HepG2 (cell line): ENCODE measurements at regions not wholly inside any gene's neighbourhood (a gene's known extent, or its start where the extent isn't known, plus 50 kb on each side); places are given as distances from the start of the nearest gene placed in this dataset.
A peak's percentile ranks its signal among the peaks of the same experiment; 100 is the strongest.

Experiments
- ATAC-seq: fragments of 200-7000 bp; cut with Tn5 transposase; 3 replicates; pipeline ENCODE4 v1.9.1; 2020; ENCODE audit warnings: mild to moderate bottlenecking, moderate library complexity
- BruUV-seq: library from RNA; stranded (reverse); fragments of 400-500 nt; replicated peaks from 2 replicates; lab custom pipeline; 2021; lab: Mats Ljungman, UMichigan
- CTCF ChIA-PET: fragments of 300-600 bp; formaldehyde crosslinking; extraction: SDS; loops from one replicate; lab custom pipeline; 2021; ENCODE audit warnings: low total read pairs, inconsistent platforms, low intra/inter-chr PET ratio; lab: Yijun Ruan, JAX
- POLR2A ChIA-PET: fragments of 350-600 bp; sonication (Branson Sonifier 250); formaldehyde crosslinking; loops from one replicate; lab custom pipeline; 2020; ENCODE audit warnings: antibody characterized with exemption, inconsistent platforms; lab: Yijun Ruan, JAX
- DNase-seq: peaks from one replicate; pipeline ENCODE4 v3.0.0-alpha.2; 2015; ENCODE audit warnings: low spot score
- FAIRE-seq: peaks from 3 replicates; lab custom pipeline; 2011; peaks lifted over from hg19 to GRCh38; lab: Jason Lieb, UNC
- H2AFZ ChIP-seq: one replicate; pipeline ENCODE4 v1.6.1; 2011; ENCODE audit warnings: low read length, inconsistent platforms
- H3K27ac ChIP-seq: fragments of 300-600 bp; 3 replicates; pipeline ENCODE4 v1.8.0; 2011; ENCODE audit warnings: mixed run types, mild to moderate bottlenecking, mixed read lengths, low read length, inconsistent platforms; ENCODE audit not compliant: insufficient read depth; ENCODE audit errors: extremely low read length
- H3K27me3 ChIP-seq, 2 experiments: fragments of 200-600 bp in 1 of 2; 2 replicates in 1 of 2; 3 replicates in 1 of 2; pipeline versions ENCODE4 v1.6.0 to v1.8.0; 2011; ENCODE audit warnings: low read length in 2 of 2, mild to moderate bottlenecking in 2 of 2, moderate library complexity in 2 of 2, inconsistent platforms in 1 of 2; ENCODE audit not compliant: insufficient read depth in 2 of 2, control insufficient read depth in 1 of 2
- H3K36me3 ChIP-seq, 2 experiments: fragments of 200-600 bp in 1 of 2; replicated peaks in 1 of 2; 2 replicates in 1 of 2; 3 replicates in 1 of 2; pipeline versions ENCODE4 v1.5.1 to v1.8.0; 2011; ENCODE audit warnings: low read length in 2 of 2, inconsistent platforms in 1 of 2; ENCODE audit not compliant: insufficient read depth in 2 of 2, control insufficient read depth in 1 of 2
- H3K4me1 ChIP-seq: 2 replicates; pipeline ENCODE4 v1.5.1; 2012; ENCODE audit warnings: low read length, inconsistent platforms; ENCODE audit not compliant: insufficient read depth
- H3K4me2 ChIP-seq: 2 replicates; pipeline ENCODE4 v1.6.0; 2011; ENCODE audit warnings: low read depth, low read length, inconsistent platforms
- H3K4me3 ChIP-seq, 3 experiments: fragments of 200-600 bp in 1 of 3; sonication (generic), shearing (Covaris generic) in 1 of 3; replicated peaks in 1 of 3; 2 replicates each; pipeline ENCODE4 v1.5.1; 2011 to 2016; ENCODE audit warnings: low read length in 3 of 3, inconsistent platforms in 2 of 3, low read depth in 2 of 3, mild to moderate bottlenecking in 2 of 3, control low read depth in 1 of 3, mixed read lengths in 1 of 3; ENCODE audit not compliant: insufficient read depth in 1 of 3
- H3K79me2 ChIP-seq: one replicate; pipeline ENCODE4 v1.6.1; 2011; ENCODE audit warnings: low read length, inconsistent platforms; ENCODE audit not compliant: insufficient read depth
- H3K9ac ChIP-seq: 2 replicates; pipeline ENCODE4 v1.6.0; 2011; ENCODE audit warnings: mild to moderate bottlenecking, low read depth, low read length, inconsistent platforms; ENCODE audit not compliant: insufficient read depth
- H3K9me3 ChIP-seq: 2 replicates; pipeline ENCODE4 v1.5.1; 2012; ENCODE audit warnings: mild to moderate bottlenecking, low read length
- H4K20me1 ChIP-seq: 2 replicates; pipeline ENCODE4 v1.6.0; 2011; ENCODE audit warnings: inconsistent platforms, mild to moderate bottlenecking, low read length, moderate library complexity; ENCODE audit not compliant: insufficient read depth
- BORCS8-MEF2B ChIP-seq: sonication (generic); formaldehyde crosslinking; IDR thresholded peaks from 2 replicates; pipeline ENCODE4 v1.8.0; 2022; ENCODE audit warnings: mild to moderate bottlenecking, missing genetic modification reagents
- FOXP1 ChIP-seq, 2 experiments: fragments of 450-650 bp in 1 of 2; IDR thresholded peaks; 2 replicates each; pipeline ENCODE4 v1.6.1; 2017 to 2018; ENCODE audit warnings: antibody characterized with exemption in 1 of 2
- GATAD2A ChIP-seq: IDR thresholded peaks from 2 replicates; pipeline ENCODE4 v1.6.1; 2016
- GMEB2 ChIP-seq: IDR thresholded peaks from 2 replicates; pipeline ENCODE4 v1.6.1; 2016; ENCODE audit warnings: missing biosample characterization, missing genetic modification reagents, low read depth
- HNF1A ChIP-seq, 2 experiments: sonication (generic) in 1 of 2; formaldehyde crosslinking in 1 of 2; IDR thresholded peaks; 2 replicates each; pipeline versions ENCODE4 v1.4.0 to v1.6.1; 2016 to 2020; ENCODE audit warnings: borderline replicate concordance in 1 of 2, low read depth in 1 of 2, mild to moderate bottlenecking in 1 of 2, missing genetic modification reagents in 1 of 2
- ISL2 ChIP-seq: sonication (generic); formaldehyde crosslinking; IDR thresholded peaks from 2 replicates; pipeline ENCODE4 v1.5.0; 2020; ENCODE audit warnings: missing genetic modification reagents
- NR2F6 ChIP-seq, 2 experiments: IDR thresholded peaks; 2 replicates each; pipeline ENCODE4 v1.6.1; 2016; ENCODE audit warnings: antibody characterized with exemption in 1 of 2, mild to moderate bottlenecking in 1 of 2
- SIX1 ChIP-seq: sonication (generic); formaldehyde crosslinking; IDR thresholded peaks from 2 replicates; pipeline ENCODE4 v1.4.0; 2020; ENCODE audit warnings: missing genetic modification reagents, borderline replicate concordance
- ZNF407 ChIP-seq: sonication (generic); formaldehyde crosslinking; IDR thresholded peaks from one replicate; pipeline ENCODE4 v1.5.1; 2020; ENCODE audit warnings: mild to moderate bottlenecking, missing genetic modification reagents; ENCODE audit errors: not compliant biosample characterization
- ZNF484 ChIP-seq: sonication (generic); formaldehyde crosslinking; IDR thresholded peaks from 2 replicates; pipeline ENCODE4 v1.5.1; 2020; ENCODE audit warnings: mild to moderate bottlenecking, low read depth, missing genetic modification reagents, borderline replicate concordance
- in situ Hi-C: cut with HindIII; loops from 2 replicates; pipeline ENCODE4 v1.10.0; 2017; ENCODE audit warnings: low pct_unique_long_range_greater_than_20kb; ENCODE audit not compliant: extremely low pct_ligation_motif_present
- intact Hi-C: fragments of 100-400 bp; cut with micrococcal nuclease; formaldehyde crosslinking; loops from one replicate; pipeline ENCODE4 v1.10.0; 2022; ENCODE audit not compliant: unreplicated experiment

GRCh38 chr3:148262980-148263379, 434.7 kb upstream of the AGTR1 start:
- H3K79me2 ChIP-seq = no peaks in the 10 kb centered on the region
- BruUV-seq = no TSS peak
- H3K27me3 ChIP-seq = no peaks in the 10 kb centered on the region
- intact Hi-C loops (no loop called here), in situ Hi-C loops (no loop called here)
- no peak overlapping the region for H3K9ac ChIP-seq
- peaks cover 8% of the 10 kb centered on the region for H3K9me3 ChIP-seq
- ChIA-PET POLR2A (no interaction called here), CTCF (no interaction called here)
- ATAC-seq = peak; percentile 98
- no peak overlapping the region for H3K4me3 ChIP-seq
- H3K36me3 ChIP-seq = no peaks in the 10 kb centered on the region
- no peak overlapping the region for H2AFZ ChIP-seq
- 0 out of 2 replicates have a peak overlapping the region, but pooled peaks have one; percentile 26 for H3K4me2 ChIP-seq
- no peak for FAIRE-seq
- peak; percentile 16 for DNase-seq
- no peak overlapping the region for H3K27ac ChIP-seq
- H3K4me1 ChIP-seq = peaks cover 24% of the 10 kb centered on the region
- H4K20me1 ChIP-seq = no peaks in the 10 kb centered on the region
- TF ChIP-seq SIX1 (CRISPR knock-in tag) (peak; percentile 18; the same call in 1 of the 2 replicates), ZNF484 (CRISPR knock-in tag) (no peak), HNF1A (IDR thresholded peaks at IDR 0.05; ENCODE audit: low read depth) (peak; percentile 81), HNF1A (CRISPR knock-in tag; IDR thresholded peaks at IDR 0.05; ENCODE audit: borderline replicate concordance) (peak; percentile 81; the same call in 1 of the 2 replicates), GMEB2 (no peak), NR2F6 (IDR thresholded peaks at IDR 0.05) (peak; percentile 81), NR2F6 (CRISPR knock-in tag; IDR thresholded peaks at IDR 0.05) (peak; percentile 71; the same call in 1 of the 2 replicates), ZNF407 (no peak), ISL2 (CRISPR knock-in tag) (peak; percentile 27; the same call in 1 of the 2 replicates), FOXP1 (IDR thresholded peaks at IDR 0.05) (no peak), FOXP1 (CRISPR knock-in tag; IDR thresholded peaks at IDR 0.05) (peak; percentile 49; the same call in 1 of the 2 replicates), BORCS8-MEF2B (CRISPR knock-in tag) (no peak), GATAD2A (CRISPR knock-in tag) (peak; percentile 76)
